COLO829 (cell line): ENCODE measurements at regions not wholly inside any gene's neighbourhood (a gene's known extent, or its start where the extent isn't known, plus 50 kb on each side); places are given as distances from the start of the nearest gene placed in this dataset.
A peak's percentile ranks its signal among the peaks of the same experiment; 100 is the strongest.

Source experiments
- DNase-seq: peaks from one replicate; pipeline ENCODE4 v3.0.0; 2012; ENCODE audit warnings: low spot score

DNA sequence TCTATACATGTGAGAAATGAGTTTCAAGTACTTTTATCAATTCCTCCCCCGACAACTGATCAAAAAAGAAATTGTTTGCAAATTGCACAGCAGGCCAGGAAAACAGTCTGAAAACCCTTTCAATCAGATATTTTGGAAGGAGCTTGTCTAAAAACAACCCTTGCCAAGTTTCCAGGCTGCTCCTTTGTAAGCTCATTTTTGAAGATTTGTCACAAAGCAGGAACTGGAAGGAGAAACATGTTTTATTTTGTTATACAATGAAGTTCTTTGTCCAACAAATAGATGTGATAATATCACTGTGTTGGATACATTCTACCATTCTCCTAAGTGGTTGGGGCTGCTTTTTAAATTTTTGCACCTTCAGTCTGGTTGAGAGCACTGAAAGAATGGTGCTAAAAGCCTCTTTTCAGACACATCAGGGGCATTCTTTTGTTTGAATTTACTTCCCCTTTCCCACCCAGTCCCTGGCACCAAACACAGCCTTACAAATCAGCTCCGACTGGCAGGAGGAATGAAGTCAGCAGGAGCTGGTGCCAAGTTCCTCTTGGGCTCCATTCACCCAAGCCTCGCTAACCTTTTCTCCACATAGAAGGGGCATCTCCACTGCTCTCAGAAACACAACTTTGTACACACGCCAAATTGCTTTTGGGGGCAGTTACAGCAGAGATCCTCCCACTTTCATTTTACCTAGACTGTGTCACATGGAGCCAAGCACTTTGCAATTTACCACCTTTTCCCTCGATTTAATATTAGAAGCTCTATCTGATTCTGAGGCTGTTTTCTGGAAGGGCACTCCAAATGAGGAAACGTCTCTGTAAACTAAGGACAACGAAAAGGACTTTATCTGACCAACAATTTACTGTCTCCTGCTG is 88.0 kb downstream of the C1D start:
- peak; percentile 42 for DNase-seq

- no peak for DNase-seq
Measured at GRCh38 chr2:67977464-67977863, 85.3 kb downstream of the C1D start.

GRCh38 chr2:67982956-67983355 is 79.8 kb downstream of the C1D start:
- no peak for DNase-seq

- DNase-seq, result no peak
Measured at GRCh38 chr2:67984600-67984999, 78.2 kb downstream of the C1D start.

DNA sequence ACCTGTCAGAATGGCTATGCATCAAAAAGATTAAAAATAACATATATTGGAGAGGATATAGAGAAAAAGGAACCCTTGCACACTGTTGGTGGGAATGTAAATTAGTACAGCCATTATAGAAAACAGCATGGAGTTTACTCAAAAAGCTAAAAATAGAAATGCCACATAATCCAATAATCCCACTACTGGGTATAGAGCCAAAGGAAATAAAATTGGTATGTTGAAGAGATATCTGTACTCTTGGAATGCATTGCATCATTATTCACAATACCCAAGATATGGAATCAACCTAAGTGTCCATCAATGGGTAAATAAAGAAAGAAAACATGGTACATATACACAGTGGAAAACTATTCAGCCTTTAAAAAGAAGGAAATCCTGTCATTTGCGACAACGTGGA is 77.2 kb downstream of the C1D start:
- no peak for DNase-seq

- no peak for DNase-seq
Measured at GRCh38 chr2:67986258-67986657, 76.5 kb downstream of the C1D start.
